Stimulated activated CD4-positive, alpha-beta T cell treated with anti-CD3 and anti-CD28 coated beads, Interleukin-15, amount 100 ng/mL, for 24 hours (primary cell): ENCODE measurements at regions not wholly inside any gene's neighbourhood (a gene's known extent, or its start where the extent isn't known, plus 50 kb on each side); places are given as distances from the start of the nearest gene placed in this dataset.

Source experiments
- DNase-seq: peaks from one replicate; pipeline ENCODE4 v3.0.0-alpha.2; 2020

DNA sequence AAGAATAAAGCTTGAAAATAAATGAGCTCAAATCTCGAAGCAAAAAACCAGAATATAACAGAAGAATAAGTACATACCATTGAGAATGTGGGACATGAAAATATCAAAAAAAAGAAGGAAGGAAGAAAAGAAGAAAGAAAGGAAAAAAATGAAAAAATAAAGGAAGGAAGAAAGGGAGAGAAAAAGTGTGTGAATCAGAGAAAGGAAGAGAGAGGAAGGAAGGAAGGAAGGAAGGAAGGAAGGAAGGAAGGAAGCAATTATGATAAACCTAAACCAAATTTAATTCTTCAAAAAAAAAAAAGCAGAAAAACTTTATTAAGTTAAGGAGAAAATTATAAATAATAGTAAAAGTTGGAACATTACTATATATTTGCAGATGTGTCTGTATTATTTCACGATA, 949.8 kb downstream of the NLGN4X start:
- no peak for DNase-seq

DNA sequence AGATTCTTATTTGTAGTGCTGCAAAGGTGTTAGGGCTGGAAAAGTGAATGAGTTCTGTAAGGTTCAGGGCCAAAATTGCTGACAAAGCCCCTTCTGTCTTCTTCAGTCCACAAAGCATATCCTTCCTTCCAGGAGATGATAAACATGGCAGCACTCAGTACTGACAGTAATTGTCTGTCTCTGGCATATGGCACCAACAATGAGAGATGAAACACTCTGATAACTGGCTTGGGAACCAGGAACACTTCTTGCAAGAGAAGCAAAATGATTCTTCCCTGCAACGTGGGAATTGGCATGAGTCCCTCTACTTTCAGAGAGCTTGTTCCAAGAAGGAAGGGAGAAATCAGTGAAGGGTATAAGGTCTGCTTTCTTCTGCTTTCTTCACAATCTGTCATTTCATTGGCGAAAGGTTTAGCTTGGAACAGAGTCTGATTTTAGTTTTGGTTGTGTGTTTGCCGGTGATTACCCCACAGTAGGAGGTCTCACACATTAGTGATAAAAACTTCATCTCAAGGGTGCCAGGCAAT, 963.3 kb downstream of the NLGN4X start:
- DNase-seq = no peak

DNA sequence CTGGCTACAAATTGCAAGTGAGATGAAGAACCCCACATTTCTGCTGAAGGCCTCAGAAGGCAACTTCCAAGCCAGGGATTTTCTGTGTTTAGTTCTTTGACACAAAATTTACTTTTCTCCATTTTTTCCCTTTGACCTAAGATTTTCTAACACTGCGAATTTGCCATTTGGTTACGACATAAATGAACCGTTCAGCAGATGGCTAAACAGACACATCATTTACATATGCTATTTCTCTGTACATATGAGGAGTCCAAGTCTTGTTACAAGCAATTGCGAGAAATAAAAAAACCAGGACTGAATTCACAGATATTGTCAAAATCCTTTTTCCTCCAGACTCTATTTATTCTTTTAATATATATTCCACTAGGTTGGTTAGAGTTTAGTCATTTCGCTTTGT, 978.6 kb downstream of the NLGN4X start:
- no peak for DNase-seq

DNA sequence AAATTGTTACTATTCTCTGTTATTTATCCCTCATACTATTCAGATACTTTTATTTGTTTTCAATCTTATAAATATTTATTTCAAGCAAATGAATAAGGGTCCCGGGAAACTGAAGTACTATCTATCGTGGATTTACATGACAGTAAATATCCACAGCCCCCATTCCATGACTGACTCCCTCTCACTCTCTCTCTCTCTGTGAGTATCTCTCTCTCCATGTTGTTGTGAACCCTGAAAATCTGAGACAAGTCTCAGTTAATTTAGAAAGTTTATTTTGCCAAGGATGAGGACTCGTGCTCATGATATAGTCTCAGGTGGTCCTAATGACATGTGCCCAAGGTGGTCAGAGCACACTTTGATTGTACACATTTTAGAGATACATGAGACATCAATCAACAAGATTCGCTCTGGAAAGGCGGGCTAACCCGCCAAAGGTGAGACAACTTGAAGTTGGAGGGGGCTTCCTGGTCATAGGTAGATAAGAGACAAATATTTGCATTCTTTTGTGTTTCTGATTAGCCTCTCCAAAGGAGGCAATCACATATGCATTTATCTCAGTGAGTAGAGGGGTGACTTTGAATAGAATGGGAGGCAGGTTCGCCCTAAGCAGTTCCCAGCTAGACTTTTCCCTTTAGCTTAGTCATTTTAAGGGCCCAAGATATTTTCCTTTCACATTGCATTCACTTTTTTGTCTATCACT, 986.4 kb downstream of the NLGN4X start:
- DNase-seq = no peak

DNA sequence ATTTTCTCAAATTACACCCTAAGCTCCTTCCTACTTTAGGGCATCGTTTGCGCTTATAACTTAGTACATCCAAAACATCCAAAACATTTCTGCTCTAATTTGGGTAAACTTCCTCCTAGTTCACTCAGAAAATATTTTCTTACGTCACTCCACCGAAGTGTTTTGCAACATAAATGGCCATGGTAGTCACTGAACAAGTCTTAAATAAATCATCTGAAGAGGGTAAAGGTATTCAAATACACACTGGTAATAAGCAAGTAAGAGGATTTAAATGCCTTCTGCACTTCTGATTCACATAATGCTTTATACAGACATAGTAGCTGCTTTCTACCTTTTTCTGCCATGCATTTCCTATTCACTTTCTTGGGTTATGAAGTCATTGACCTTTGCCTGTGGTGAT, 991.9 kb downstream of the NLGN4X start:
- DNase-seq = no peak

DNA sequence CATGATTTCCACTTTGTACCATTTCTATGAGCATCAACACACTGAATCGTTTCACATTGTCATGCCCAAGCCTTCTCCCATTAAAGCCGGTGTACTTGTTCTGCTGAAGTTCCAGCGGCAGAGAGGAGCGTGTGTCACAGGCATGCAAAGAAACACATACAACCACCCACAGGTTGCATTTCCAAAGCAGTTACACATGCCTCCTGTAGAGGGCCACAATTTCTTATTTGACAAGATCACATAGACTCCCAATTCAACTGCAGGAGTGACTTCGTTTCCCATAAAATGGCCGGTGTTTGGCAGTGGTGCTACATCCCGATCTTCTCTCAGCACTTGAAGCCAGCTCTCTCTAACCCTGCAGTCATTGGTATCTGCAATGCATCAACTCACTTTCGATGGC, 992.6 kb downstream of the NLGN4X start:
- DNase-seq = no peak

DNA sequence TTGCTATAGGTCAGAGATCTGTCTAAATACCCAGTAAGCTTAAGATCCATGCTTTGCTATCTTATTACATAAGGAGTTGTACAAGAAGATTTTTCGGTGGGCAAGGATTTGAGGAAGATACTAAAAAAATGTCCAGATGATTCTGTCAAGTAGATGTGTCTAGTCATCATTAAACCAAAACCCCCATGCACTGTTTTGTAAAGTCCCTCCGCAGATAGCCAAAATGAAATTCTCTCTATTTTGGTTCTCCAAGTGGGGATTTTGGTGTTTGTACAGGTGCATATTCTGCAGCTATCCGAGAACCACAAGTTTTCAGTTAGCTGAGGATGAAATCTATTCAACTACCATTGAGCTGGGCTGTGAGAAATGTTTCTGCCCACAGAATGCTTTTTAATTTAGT, 994.8 kb downstream of the NLGN4X start:
- no peak for DNase-seq

DNA sequence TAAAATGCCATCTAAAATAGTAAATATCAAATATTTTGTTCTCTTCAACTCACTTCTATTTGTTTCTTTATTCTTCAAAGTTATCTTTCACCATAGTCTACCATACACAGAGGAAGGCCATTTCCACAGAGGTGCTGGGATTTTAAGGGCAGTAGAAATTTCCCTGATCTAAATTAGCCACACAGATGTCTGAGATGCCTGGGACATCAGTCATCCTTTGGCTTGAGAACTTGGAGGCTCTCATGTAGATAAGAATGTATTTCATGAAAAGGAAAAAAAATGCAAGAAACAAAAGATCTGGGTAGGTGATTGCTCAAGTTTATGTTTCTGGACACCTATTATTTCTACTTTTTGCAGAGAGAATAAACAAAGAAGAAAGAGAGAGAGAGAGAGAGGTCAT, 1008.2 kb downstream of the NLGN4X start:
- DNase-seq = no peak

DNA sequence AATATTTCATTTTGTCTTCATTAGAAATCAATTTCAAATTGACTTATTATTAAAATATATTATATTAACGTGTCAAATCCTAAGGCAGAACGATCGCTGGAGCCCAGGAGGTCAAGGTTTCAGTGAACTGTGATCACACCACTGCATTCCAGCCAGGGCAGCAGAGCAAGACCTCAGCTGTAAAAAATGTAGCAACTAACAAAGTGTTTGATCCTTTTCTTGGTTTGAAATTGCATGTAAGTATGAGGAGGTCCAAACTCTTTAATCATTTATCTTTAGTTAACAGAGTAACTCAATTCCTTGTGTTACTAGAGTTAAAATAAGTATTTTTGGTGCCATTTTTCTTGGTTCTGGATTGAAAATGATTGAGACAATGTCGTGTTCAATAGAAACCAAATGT, 1033.9 kb downstream of the NLGN4X start:
- no peak for DNase-seq

DNA sequence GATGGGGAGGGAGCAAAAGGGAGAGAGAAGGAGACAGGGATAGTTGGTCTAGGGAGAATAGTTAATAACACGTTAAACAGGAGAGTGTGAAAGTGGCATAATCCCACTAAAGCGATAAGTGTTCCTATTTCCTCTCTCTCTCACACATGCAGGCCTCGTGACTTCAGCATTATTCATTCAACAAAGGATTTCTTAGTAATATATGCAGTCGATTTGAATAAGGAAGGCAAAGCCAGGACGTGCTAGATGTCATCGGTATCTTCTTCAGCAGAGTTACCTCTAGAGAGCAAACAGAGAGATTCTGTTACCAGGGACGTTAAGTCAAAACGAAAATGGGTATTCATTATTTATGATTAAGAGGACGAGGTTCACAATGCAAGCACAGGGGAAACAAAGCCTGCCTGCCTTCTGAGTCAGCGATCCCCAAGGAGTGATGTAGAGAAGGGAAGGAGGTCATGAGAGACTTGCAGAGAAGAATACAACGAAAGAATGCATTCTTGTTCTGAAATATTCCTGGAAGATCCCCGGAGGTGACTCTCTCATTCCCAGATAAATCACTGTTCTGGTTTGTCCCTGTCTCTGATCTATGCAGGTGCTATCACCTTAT, 1048.4 kb downstream of the NLGN4X start:
- no peak for DNase-seq

DNA sequence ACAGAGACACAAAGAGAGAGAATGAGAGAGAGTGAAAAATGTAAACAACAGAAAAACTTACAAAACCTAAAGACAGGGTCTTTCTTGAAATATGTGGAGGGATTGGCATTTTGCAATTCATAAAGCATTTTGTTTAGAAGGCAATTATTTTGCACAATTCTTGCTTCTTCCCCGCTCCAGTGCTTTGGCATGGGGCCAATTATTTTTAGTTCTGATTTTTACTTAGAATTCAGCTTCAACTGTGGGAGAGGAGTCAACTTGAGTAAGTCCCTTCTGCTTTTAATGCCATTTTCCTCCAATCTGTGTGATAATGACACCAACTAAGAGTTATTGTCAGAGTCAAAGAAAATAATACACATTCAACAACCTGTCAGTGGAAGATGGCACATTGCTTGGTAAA, 1051.9 kb downstream of the NLGN4X start:
- DNase-seq = no peak

DNA sequence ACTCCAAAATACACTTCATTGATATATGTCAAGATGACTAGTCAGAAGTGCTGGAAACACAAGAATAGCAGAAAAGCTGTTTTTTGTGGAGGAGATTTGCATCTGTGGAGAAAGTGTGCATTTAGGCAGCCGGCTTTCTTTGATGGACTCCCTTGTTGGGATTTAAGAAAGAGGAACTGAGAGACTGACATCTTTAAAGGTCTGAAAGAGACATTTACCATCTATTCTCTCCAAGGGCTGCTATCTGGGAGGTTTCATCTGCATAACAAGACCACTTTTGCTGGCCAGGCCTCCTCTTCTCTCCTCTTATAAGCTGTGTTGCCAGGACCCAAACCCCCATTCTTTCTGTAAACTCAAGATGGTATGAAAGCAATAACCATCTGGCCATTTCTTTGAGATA, 1065.0 kb downstream of the NLGN4X start:
- DNase-seq = no peak

DNA sequence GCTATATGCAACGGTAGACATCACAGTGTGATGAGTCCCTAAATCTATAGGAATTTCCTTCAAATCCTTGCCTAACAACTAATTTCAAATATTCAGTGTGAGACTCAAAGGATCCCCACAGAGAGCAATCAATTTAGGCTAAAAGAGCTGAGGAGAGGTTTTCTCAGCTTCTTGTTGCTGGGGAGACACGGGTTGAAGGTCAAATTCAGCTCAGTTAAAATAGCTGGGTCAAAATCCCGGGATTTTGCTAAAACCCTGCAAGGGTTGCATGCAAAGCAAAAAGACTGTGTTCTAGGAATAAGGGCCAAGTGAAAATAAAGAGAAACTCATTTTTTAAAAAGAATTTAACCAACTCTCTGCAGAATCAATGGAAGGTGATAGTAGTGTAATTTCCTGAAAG, 1073.4 kb downstream of the NLGN4X start:
- no peak for DNase-seq

DNA sequence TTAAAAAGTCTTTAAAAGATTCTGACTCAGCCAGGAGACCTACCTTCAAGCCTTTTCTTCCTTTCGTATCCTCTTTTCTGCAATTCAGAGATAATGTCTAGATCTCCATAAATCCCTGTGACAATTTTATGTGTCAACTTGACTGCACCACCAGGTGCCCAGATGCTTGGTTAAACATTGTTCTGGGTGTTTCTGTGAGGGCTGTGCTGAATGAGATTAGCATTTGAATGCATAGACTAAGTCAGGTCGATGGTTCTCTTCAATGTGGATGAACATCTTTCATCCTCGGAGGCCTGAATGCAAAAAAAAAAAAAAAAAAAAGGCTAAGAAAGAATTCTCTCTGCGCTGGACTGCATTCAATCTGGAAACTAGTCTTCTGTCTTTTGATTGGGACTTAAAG, 1082.7 kb downstream of the NLGN4X start:
- DNase-seq = no peak

DNA sequence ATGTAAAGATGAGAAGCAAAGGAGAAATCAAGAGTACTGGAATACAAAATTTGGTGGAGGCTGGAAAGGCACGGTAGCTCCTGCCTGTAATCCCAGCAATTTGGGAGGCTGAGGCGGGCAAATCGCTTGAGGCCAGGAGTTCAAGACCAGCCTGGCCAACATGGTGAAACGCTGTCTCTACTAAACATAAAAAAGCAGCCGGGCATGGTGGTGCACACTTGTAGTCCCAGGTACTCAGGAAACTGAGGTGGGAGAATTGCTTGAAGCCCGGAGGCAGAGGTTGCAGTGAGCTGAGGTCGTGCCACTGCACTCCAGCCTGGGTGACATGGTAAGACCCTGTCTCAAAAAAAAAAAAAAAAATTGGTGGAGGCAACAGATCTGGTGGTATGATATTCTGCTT, 1086.0 kb downstream of the NLGN4X start:
- DNase-seq = no peak

DNA sequence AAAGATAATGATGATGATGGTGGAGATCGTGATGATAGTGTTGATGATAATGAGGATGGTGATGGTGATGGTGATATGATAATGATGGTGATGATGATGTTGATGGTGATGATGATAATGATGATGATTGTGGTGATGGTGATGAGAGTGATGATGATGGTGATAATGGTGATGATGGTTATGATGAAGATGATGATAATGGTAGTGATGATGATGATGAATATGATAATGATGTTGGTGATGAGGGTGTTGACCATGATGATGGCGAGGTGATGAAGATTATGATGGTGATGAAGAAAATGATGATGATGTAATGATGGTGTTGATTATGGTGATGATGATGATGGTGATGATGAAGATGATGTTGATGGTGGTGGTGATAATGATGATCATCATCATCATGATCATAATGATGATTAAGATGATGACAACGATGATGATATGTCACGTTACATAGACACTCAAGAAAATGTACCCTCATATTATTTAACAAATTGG, 1106.4 kb downstream of the NLGN4X start:
- DNase-seq = no peak

DNA sequence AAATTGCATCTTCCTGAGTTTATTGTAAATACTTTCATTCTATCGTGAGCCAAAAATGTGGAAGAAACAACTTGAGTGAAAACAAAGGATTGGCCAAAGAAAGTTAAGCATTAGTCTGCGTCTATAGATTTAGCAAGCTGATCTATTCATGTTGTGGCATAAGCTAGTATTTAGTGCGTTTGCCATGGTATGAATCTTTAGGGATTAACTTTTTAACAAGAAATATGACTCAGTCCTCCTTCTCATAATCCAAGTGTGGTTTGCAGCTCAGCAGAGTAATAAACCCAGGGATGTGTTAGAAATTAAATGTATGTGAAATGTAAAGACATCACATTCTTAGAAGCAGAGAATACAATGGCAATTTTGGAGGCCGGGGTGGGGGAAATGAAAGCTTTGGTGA, 1110.9 kb downstream of the NLGN4X start:
- DNase-seq = no peak

DNA sequence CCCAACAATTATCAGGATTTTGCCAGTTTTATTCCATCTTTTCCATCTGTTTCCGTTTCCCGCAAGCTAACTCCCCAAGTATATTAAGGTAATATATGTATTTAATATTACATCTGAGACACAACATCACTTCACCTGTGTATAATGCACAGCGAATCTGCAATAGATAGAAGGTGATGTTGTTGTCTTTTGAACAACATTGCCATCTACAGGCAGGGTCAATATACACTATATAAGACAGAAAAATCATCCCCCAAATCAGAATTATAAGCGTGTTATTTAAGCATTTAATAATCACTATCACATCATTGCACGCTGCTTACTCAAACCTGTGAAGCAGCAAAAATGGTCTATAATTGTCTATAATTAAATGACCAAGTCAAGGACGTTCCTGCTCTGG, 1115.5 kb downstream of the NLGN4X start:
- no peak for DNase-seq

DNA sequence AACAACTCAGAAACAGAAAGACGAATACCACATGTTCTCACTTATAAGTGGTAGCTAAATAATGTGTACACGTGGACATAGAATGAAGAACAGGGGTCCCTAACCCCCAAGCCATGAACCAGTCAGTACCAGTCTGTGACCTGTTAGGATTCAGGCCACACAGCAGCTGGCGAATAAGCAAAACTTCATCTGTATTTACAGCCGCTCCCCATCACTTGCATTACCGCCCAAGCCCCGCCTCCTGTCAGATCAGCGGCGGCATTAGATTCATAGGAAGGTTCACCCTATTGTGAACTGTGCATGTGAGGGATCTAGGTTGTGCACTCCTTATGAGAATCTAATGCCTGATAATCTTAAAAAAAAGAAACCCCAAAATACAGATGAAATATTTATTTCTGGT, 1128.7 kb downstream of the NLGN4X start:
- DNase-seq = no peak

DNA sequence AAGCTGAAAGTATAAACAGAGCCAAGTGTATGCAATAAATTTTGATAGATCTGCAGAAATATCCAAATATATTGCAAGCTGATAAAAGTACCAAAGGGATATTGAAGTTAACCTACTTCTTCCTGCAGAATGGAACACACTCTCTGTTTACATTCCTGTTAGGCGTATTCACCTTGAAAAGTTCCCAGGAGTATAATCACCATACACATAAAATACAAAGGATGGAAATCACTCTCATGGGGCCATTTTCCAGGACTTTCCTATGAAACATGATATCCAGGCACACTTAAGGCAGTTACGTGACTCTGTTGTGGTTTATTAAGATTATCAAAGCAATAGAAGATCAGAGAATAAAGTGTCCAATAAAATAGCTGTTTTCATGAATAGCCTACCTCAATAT, 1142.3 kb downstream of the NLGN4X start:
- no peak for DNase-seq

DNA sequence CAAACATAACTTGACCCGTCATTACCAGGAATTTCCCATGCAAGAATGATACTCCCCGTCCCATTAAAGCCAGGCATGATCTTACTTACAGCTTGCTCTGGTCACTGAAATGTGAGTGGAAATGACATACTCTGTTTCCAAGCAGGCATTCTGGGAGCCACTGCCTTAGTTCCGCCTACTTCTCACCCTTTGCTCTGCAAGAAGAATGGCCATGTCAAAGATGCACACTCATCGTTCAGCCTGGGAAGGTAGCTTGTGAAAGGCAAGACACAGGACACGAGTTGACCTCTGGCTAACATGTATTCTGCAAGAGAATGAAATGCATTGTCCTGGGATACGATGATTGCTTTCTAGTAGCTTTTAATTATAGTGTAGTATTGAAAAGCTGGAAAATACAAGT, 1144.4 kb downstream of the NLGN4X start:
- no peak for DNase-seq

DNA sequence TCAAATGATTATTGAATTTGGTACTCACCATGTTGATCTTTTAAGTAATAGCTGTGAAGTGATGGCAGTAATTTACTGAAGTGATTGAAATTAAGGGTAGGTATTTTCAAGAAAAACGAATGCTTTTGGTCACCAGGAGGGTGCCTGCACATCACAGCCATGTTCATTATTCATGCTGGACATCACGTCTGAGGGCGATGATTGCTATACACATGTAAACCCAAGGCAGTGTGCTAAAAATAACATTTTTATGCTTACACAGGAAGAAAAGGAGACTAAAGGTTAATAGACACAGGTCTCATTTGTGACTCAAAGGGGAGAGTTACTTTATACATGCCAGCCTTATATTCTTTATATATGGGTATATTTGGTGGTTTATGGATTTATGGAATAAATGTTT, 1146.0 kb downstream of the NLGN4X start:
- DNase-seq = no peak

DNA sequence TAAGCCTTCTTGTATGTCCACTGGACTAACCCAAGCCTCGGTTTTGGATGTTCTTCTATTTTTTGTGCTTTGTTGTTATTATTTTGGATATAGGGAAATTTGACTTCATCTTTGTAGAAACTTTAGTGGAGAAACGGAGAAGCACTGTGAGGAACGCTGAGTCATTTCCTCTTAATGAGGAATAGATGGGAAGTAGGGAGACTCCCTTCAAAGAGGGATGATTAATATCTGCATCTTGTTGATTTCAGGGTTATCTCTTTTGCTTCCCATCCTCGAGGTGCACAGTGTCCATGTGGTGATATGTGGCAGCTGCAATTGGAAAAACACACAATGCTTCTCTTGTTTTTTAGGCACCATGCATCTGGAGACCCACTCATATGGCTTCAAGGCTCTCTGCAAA, 1147.9 kb downstream of the NLGN4X start:
- no peak for DNase-seq

DNA sequence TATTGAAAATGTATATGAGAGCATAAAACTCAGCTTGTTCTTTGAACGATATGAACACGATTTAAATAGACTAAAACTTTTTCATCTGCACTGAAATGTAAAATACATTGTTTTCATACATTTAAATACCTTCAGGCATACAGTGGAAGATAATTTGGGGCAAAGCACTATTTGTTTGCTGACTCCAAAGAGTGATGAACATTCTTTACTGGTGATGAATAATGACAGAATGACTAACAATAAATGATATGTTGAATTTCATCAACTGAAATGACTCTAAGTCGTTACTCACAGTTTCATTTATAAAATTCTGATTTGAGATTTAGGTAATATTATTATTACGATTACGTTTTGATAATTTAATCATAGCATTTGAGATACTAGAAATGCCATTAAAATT, 1160.1 kb downstream of the NLGN4X start:
- no peak for DNase-seq

DNA sequence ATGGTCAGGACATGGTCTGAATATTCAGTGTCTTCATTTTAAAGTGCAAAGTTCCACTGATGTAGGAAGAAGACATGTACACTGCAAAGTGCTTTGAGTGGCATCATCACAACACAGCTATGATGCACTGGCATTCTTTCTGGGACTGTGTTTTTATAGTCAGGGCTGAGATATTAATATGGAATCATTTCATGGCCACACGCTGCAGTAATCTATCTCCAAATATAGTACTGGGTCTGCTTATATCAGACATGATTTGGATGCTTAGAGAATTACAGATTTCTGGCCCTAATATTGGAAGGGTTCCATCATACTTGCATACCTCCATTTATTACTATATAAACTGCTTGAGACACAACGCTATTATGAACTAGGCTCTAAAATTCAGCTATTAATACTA, 1170.9 kb downstream of the NLGN4X start:
- DNase-seq = no peak
